WTC11 (cell line): ENCODE measurements at regions not wholly inside any gene's neighbourhood (a gene's known extent, or its start where the extent isn't known, plus 50 kb on each side); places are given as distances from the start of the nearest gene placed in this dataset.

Source experiments
- ATAC-seq: fragments of 200-7000 bp; cut with Tn5 transposase; 2 replicates; pipeline ENCODE4 v1.10.0; 2021; ENCODE audit warnings: mild to moderate bottlenecking, moderate library complexity
- CTCF ChIA-PET: fragments of 300-600 bp; sonication (Branson Sonifier 250); formaldehyde crosslinking; loops from one replicate; lab custom pipeline; 2021; ENCODE audit warnings: antibody characterized with exemption; lab: Charles Lee
- POLR2A ChIA-PET: fragments of 350-600 bp; sonication (Branson Sonifier 250); formaldehyde crosslinking; loops from one replicate; lab custom pipeline; 2021; ENCODE audit warnings: antibody characterized with exemption; lab: Charles Lee
- DNase-seq: peaks from one replicate; pipeline ENCODE4 v3.0.0; 2021; ENCODE audit warnings: low spot score
- H3K27ac Mint-ChIP-seq: 2 replicates; pipeline ENCODE4 v1.8.0; 2021; ENCODE audit warnings: mixed read lengths
- H3K27me3 Mint-ChIP-seq: 2 replicates; pipeline ENCODE4 v1.8.0; 2021; ENCODE audit warnings: low read depth, mild to moderate bottlenecking, moderate library complexity, mixed read lengths
- H3K36me3 Mint-ChIP-seq: 2 replicates; pipeline ENCODE4 v1.8.0; 2021; ENCODE audit warnings: mixed read lengths
- H3K4me1 Mint-ChIP-seq: 2 replicates; pipeline ENCODE4 v1.8.0; 2022; ENCODE audit warnings: mixed read lengths
- H3K4me3 Mint-ChIP-seq: 2 replicates; pipeline ENCODE4 v1.8.0; 2021; ENCODE audit warnings: mild to moderate bottlenecking, moderate library complexity, mixed read lengths
- H3K9me3 Mint-ChIP-seq: 2 replicates; pipeline ENCODE4 v1.8.0; 2021; ENCODE audit warnings: mixed read lengths
- AR ChIP-seq: fragments of 250-450 bp; sonication (Bioruptor Pico); IDR thresholded peaks from 2 replicates; pipeline ENCODE4 v1.9.0; 2021; ENCODE audit warnings: mild to moderate bottlenecking
- CREB1 ChIP-seq: sonication (generic); formaldehyde crosslinking; IDR thresholded peaks from 2 replicates; pipeline ENCODE4 v1.8.0; 2023; ENCODE audit warnings: mild to moderate bottlenecking, missing genetic modification reagents
- IRF1 ChIP-seq: sonication (generic); formaldehyde crosslinking; IDR thresholded peaks from 2 replicates; pipeline ENCODE4 v1.8.0; 2023; ENCODE audit warnings: missing genetic modification reagents
- JAZF1 ChIP-seq: fragments of 250-450 bp; sonication (Bioruptor Pico); IDR thresholded peaks from 2 replicates; pipeline ENCODE4 v1.9.0; 2021; ENCODE audit warnings: moderate library complexity, mild to moderate bottlenecking, inconsistent platforms
- RORB ChIP-seq: fragments of 250-450 bp; sonication (Bioruptor Pico); IDR thresholded peaks from 2 replicates; pipeline ENCODE4 v1.9.0; 2021; ENCODE audit warnings: mild to moderate bottlenecking
- TEAD4 ChIP-seq: sonication (generic); formaldehyde crosslinking; IDR thresholded peaks from 2 replicates; pipeline ENCODE4 v1.8.0; 2022; ENCODE audit warnings: mild to moderate bottlenecking, missing genetic modification reagents
- ZNF671 ChIP-seq: fragments of 250-450 bp; sonication (Bioruptor Pico); IDR thresholded peaks from 2 replicates; pipeline ENCODE4 v1.8.0; 2021; ENCODE audit warnings: mild to moderate bottlenecking
- TF ChIP-seq, protein P1 (sequence below): sonication (generic); formaldehyde crosslinking; IDR thresholded peaks from 2 replicates; pipeline ENCODE4 v1.8.1; 2023; ENCODE audit warnings: mild to moderate bottlenecking, missing genetic modification reagents
- TF ChIP-seq, protein P2 (sequence below): sonication (generic); formaldehyde crosslinking; IDR thresholded peaks from 2 replicates; pipeline ENCODE4 v1.8.1; 2022; ENCODE audit warnings: missing genetic modification reagents, borderline replicate concordance
- TF ChIP-seq, protein P3 (sequence below): sonication (generic); formaldehyde crosslinking; IDR thresholded peaks from 2 replicates; pipeline ENCODE4 v1.8.1; 2023; ENCODE audit warnings: mild to moderate bottlenecking, moderate library complexity, missing genetic modification reagents
- TF ChIP-seq, protein P4 (sequence below): sonication (generic); formaldehyde crosslinking; IDR thresholded peaks from 2 replicates; pipeline ENCODE4 v1.8.1; 2022; ENCODE audit warnings: low read depth, missing genetic modification reagents, borderline replicate concordance
- TF ChIP-seq, protein P5 (sequence below): fragments of 250-450 bp; sonication (Bioruptor Pico); IDR thresholded peaks from 2 replicates; pipeline ENCODE4 v1.9.0; 2021; ENCODE audit warnings: mild to moderate bottlenecking, borderline replicate concordance
- TF ChIP-seq, protein P6 (sequence below): sonication (generic); formaldehyde crosslinking; IDR thresholded peaks from 2 replicates; pipeline ENCODE4 v1.8.1; 2023; ENCODE audit warnings: mild to moderate bottlenecking, missing genetic modification reagents, moderate library complexity

- TF ChIP-seq, protein P1, sequence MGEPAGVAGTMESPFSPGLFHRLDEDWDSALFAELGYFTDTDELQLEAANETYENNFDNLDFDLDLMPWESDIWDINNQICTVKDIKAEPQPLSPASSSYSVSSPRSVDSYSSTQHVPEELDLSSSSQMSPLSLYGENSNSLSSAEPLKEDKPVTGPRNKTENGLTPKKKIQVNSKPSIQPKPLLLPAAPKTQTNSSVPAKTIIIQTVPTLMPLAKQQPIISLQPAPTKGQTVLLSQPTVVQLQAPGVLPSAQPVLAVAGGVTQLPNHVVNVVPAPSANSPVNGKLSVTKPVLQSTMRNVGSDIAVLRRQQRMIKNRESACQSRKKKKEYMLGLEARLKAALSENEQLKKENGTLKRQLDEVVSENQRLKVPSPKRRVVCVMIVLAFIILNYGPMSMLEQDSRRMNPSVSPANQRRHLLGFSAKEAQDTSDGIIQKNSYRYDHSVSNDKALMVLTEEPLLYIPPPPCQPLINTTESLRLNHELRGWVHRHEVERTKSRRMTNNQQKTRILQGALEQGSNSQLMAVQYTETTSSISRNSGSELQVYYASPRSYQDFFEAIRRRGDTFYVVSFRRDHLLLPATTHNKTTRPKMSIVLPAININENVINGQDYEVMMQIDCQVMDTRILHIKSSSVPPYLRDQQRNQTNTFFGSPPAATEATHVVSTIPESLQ (CRISPR knock-in tag): no peak
- TF ChIP-seq, protein P2, sequence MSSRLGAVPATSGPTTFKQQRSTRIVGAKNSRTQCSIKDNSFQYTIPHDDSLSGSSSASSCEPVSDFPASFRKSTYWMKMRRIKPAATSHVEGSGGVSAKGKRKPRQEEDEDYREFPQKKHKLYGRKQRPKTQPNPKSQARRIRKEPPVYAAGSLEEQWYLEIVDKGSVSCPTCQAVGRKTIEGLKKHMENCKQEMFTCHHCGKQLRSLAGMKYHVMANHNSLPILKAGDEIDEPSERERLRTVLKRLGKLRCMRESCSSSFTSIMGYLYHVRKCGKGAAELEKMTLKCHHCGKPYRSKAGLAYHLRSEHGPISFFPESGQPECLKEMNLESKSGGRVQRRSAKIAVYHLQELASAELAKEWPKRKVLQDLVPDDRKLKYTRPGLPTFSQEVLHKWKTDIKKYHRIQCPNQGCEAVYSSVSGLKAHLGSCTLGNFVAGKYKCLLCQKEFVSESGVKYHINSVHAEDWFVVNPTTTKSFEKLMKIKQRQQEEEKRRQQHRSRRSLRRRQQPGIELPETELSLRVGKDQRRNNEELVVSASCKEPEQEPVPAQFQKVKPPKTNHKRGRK (CRISPR knock-in tag): no peak
- TF ChIP-seq, protein P3, sequence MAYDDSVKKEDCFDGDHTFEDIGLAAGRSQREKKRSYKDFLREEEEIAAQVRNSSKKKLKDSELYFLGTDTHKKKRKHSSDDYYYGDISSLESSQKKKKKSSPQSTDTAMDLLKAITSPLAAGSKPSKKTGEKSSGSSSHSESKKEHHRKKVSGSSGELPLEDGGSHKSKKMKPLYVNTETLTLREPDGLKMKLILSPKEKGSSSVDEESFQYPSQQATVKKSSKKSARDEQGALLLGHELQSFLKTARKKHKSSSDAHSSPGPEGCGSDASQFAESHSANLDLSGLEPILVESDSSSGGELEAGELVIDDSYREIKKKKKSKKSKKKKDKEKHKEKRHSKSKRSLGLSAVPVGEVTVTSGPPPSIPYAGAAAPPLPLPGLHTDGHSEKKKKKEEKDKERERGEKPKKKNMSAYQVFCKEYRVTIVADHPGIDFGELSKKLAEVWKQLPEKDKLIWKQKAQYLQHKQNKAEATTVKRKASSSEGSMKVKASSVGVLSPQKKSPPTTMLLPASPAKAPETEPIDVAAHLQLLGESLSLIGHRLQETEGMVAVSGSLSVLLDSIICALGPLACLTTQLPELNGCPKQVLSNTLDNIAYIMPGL (CRISPR knock-in tag): no peak
- no peak for TF ChIP-seq RORB (CRISPR knock-in tag)
- TF ChIP-seq, protein P4, sequence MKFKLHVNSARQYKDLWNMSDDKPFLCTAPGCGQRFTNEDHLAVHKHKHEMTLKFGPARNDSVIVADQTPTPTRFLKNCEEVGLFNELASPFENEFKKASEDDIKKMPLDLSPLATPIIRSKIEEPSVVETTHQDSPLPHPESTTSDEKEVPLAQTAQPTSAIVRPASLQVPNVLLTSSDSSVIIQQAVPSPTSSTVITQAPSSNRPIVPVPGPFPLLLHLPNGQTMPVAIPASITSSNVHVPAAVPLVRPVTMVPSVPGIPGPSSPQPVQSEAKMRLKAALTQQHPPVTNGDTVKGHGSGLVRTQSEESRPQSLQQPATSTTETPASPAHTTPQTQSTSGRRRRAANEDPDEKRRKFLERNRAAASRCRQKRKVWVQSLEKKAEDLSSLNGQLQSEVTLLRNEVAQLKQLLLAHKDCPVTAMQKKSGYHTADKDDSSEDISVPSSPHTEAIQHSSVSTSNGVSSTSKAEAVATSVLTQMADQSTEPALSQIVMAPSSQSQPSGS (CRISPR knock-in tag): no peak
- TF ChIP-seq, all 79 proteins: peak for 0
Measured at GRCh38 chr4:41413670-41414411, 124.1 kb upstream of the LIMCH1 start (continued).

DNA sequence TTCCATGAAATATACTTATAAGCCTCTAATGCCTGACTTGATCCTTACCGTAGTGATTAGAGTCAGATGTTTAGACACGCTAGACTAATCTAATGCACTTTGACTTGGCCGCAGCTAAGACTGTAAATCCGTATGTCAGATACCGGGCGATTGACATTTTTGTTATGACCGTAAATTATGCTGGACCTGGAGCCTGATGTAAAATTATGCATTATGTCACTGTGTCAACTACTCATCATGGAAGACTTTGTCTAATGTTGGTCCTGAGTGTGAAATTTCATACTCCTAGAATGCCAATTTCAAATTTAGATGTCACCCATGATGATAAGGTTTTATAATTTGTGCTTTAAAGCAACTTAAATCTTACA is 123.6 kb upstream of the LIMCH1 start:
- TF ChIP-seq TEAD4 (CRISPR knock-in tag) (no peak), AR (no peak), JAZF1 (CRISPR knock-in tag) (no peak), IRF1 (no peak), ZNF671 (CRISPR knock-in tag) (no peak), CREB1 (CRISPR knock-in tag) (no peak)
- TF ChIP-seq, protein P5, sequence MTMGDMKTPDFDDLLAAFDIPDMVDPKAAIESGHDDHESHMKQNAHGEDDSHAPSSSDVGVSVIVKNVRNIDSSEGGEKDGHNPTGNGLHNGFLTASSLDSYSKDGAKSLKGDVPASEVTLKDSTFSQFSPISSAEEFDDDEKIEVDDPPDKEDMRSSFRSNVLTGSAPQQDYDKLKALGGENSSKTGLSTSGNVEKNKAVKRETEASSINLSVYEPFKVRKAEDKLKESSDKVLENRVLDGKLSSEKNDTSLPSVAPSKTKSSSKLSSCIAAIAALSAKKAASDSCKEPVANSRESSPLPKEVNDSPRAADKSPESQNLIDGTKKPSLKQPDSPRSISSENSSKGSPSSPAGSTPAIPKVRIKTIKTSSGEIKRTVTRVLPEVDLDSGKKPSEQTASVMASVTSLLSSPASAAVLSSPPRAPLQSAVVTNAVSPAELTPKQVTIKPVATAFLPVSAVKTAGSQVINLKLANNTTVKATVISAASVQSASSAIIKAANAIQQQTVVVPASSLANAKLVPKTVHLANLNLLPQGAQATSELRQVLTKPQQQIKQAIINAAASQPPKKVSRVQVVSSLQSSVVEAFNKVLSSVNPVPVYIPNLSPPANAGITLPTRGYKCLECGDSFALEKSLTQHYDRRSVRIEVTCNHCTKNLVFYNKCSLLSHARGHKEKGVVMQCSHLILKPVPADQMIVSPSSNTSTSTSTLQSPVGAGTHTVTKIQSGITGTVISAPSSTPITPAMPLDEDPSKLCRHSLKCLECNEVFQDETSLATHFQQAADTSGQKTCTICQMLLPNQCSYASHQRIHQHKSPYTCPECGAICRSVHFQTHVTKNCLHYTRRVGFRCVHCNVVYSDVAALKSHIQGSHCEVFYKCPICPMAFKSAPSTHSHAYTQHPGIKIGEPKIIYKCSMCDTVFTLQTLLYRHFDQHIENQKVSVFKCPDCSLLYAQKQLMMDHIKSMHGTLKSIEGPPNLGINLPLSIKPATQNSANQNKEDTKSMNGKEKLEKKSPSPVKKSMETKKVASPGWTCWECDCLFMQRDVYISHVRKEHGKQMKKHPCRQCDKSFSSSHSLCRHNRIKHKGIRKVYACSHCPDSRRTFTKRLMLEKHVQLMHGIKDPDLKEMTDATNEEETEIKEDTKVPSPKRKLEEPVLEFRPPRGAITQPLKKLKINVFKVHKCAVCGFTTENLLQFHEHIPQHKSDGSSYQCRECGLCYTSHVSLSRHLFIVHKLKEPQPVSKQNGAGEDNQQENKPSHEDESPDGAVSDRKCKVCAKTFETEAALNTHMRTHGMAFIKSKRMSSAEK (CRISPR knock-in tag): no peak
- TF ChIP-seq, protein P6, sequence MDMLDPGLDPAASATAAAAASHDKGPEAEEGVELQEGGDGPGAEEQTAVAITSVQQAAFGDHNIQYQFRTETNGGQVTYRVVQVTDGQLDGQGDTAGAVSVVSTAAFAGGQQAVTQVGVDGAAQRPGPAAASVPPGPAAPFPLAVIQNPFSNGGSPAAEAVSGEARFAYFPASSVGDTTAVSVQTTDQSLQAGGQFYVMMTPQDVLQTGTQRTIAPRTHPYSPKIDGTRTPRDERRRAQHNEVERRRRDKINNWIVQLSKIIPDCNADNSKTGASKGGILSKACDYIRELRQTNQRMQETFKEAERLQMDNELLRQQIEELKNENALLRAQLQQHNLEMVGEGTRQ (CRISPR knock-in tag): no peak
- Mint-ChIP-seq H3K4me3 (no peak overlapping the region), H3K4me1 (peaks cover 11% of the 10 kb centered on the region), H3K27me3 (no peaks in the 10 kb centered on the region; the same call in 1 of the 2 replicates), H3K36me3 (no peaks in the 10 kb centered on the region), H3K27ac (no peak overlapping the region), H3K9me3 (no peaks in the 10 kb centered on the region)
- ATAC-seq (no peak), DNase-seq (no peak)
- CTCF ChIA-PET: no interaction called here
- POLR2A ChIA-PET: no interaction called here
